H1 (cell line): ENCODE measurements at regions not wholly inside any gene's neighbourhood (a gene's known extent, or its start where the extent isn't known, plus 50 kb on each side); places are given as distances from the start of the nearest gene placed in this dataset.

Experiments
- CTCF ChIA-PET: fragments of 300-600 bp; sonication (Branson Sonifier 250); formaldehyde crosslinking; loops from one replicate; lab custom pipeline; 2021; ENCODE audit not compliant: partially characterized antibody; lab: Charles Lee
- POLR2A ChIA-PET: fragments of 300-600 bp; sonication (Branson Sonifier 250); formaldehyde crosslinking; loops from one replicate; lab custom pipeline; 2021; ENCODE audit warnings: inconsistent platforms; ENCODE audit not compliant: partially characterized antibody; lab: Charles Lee
- DNase-seq, 2 experiments: peaks; one replicate each; pipeline versions ENCODE4 v3.0.0 to v3.0.0-alpha.2; 2010 to 2022; ENCODE audit warnings: low spot score in 2 of 2, low read depth in 1 of 2, mixed read lengths in 1 of 2
- FAIRE-seq: peaks from 2 replicates; lab custom pipeline; 2011; peaks lifted over from hg19 to GRCh38; lab: Jason Lieb, UNC
- H2AFZ ChIP-seq: 2 replicates; pipeline ENCODE4 v1.8.1; 2012; ENCODE audit warnings: low read length, inconsistent platforms
- H2AK5ac ChIP-seq: 2 replicates; pipeline ENCODE4 v1.6.1; 2013; ENCODE audit warnings: low read depth, low read length
- H2BK120ac ChIP-seq: replicated peaks from 2 replicates; pipeline ENCODE3; 2013; ENCODE audit warnings: low read depth, low read length, inconsistent platforms
- H2BK12ac ChIP-seq: 2 replicates; pipeline ENCODE4 v1.6.1; 2013; ENCODE audit warnings: low read depth, low read length
- H2BK15ac ChIP-seq: 2 replicates; pipeline ENCODE4 v1.6.1; 2013; ENCODE audit warnings: low read length
- H2BK20ac ChIP-seq: 2 replicates; pipeline ENCODE4 v1.6.1; 2013; ENCODE audit warnings: low read length
- H2BK5ac ChIP-seq: 2 replicates; pipeline ENCODE4 v1.6.1; 2013; ENCODE audit warnings: low read depth, low read length
- H3K14ac ChIP-seq: 2 replicates; pipeline ENCODE4 v1.6.1; 2013; ENCODE audit warnings: inconsistent platforms; ENCODE audit not compliant: insufficient read length
- H3K18ac ChIP-seq: 2 replicates; pipeline ENCODE4 v1.6.1; 2013; ENCODE audit warnings: low read length; ENCODE audit errors: extremely low read depth
- H3K23ac ChIP-seq: 2 replicates; pipeline ENCODE4 v1.6.1; 2013; ENCODE audit warnings: inconsistent platforms; ENCODE audit not compliant: insufficient read length
- H3K23me2 ChIP-seq: 2 replicates; pipeline ENCODE4 v1.6.1; 2013; ENCODE audit warnings: low read depth, low read length
- H3K27ac ChIP-seq: 2 replicates; pipeline ENCODE4 v1.6.1; 2011; ENCODE audit warnings: low read depth, low read length, inconsistent platforms
- H3K27me3 ChIP-seq, 4 experiments: replicated peaks in 1 of 4; 1 replicate in 1 of 4; 2 replicates in 3 of 4; pipeline versions ENCODE4 v1.6.1 to v1.8.1; 2011 to 2013; ENCODE audit warnings: low read length in 3 of 4, mild to moderate bottlenecking in 3 of 4, inconsistent platforms in 2 of 4, mixed read lengths in 2 of 4, moderate library complexity in 1 of 4; ENCODE audit not compliant: control insufficient read depth in 3 of 4, insufficient read depth in 3 of 4; ENCODE audit errors: extremely low read depth in 1 of 4
- H3K36me3 ChIP-seq, 4 experiments: 2 replicates each; pipeline versions ENCODE4 v1.6.1 to v1.8.1; 2011 to 2013; ENCODE audit warnings: mild to moderate bottlenecking in 4 of 4, low read length in 3 of 4, moderate library complexity in 2 of 4, control low read depth in 1 of 4, inconsistent platforms in 1 of 4; ENCODE audit not compliant: insufficient read depth in 4 of 4, control insufficient read depth in 2 of 4
- H3K4ac ChIP-seq: replicated peaks from 2 replicates; pipeline ENCODE3; 2013; ENCODE audit warnings: low read length, low read depth, mixed read lengths, inconsistent platforms; ENCODE audit not compliant: insufficient read length
- H3K4me1 ChIP-seq, 4 experiments: replicated peaks in 1 of 4; 1 replicate in 1 of 4; 2 replicates in 3 of 4; pipeline versions ENCODE4 v1.6.1 to v1.8.1; 2011 to 2013; ENCODE audit warnings: low read length in 3 of 4, inconsistent platforms in 2 of 4, mixed read lengths in 1 of 4; ENCODE audit not compliant: insufficient read depth in 4 of 4, control insufficient read depth in 3 of 4
- H3K4me2 ChIP-seq, 2 experiments: 2 replicates each; pipeline versions ENCODE4 v1.6.1 to v1.8.1; 2011 to 2013; ENCODE audit warnings: low read depth in 2 of 2, low read length in 2 of 2, control low read depth in 1 of 2, inconsistent platforms in 1 of 2, mild to moderate bottlenecking in 1 of 2; ENCODE audit not compliant: insufficient read depth in 1 of 2
- H3K4me3 ChIP-seq, 4 experiments: fragments of 200-600, 300-600 bp in 1 of 4; sonication (generic), shearing (Covaris generic), sonication (Bioruptor Twin) in 1 of 4; 2 replicates each; pipeline versions ENCODE4 v1.5.1 to v1.8.1; 2011 to 2016; ENCODE audit warnings: low read length in 4 of 4, low read depth in 3 of 4, control low read depth in 2 of 4, inconsistent platforms in 2 of 4, mild to moderate bottlenecking in 2 of 4, mixed read lengths in 1 of 4, moderate library complexity in 1 of 4; ENCODE audit not compliant: insufficient read depth in 2 of 4; ENCODE audit errors: extremely low read depth in 1 of 4
- H3K56ac ChIP-seq: replicated peaks from 2 replicates; pipeline ENCODE3; 2013; ENCODE audit warnings: low read depth, mild to moderate bottlenecking, mixed read lengths, low read length, inconsistent platforms; ENCODE audit not compliant: insufficient read length
- H3K79me1 ChIP-seq: 2 replicates; pipeline ENCODE4 v1.6.1; 2013; ENCODE audit warnings: low read depth, low read length, control low read depth
- H3K79me2 ChIP-seq, 2 experiments: 2 replicates each; pipeline versions ENCODE4 v1.6.1 to v1.8.1; 2012 to 2013; ENCODE audit warnings: low read length in 2 of 2, mild to moderate bottlenecking in 2 of 2, inconsistent platforms in 1 of 2; ENCODE audit not compliant: insufficient read depth in 2 of 2, control insufficient read depth in 1 of 2
- H3K9ac ChIP-seq, 4 experiments: replicated peaks in 1 of 4; 1 replicate in 1 of 4; 2 replicates in 3 of 4; pipeline versions ENCODE4 v1.6.1 to v1.8.1; 2011 to 2013; ENCODE audit warnings: low read depth in 3 of 4, low read length in 3 of 4, control low read depth in 2 of 4, mild to moderate bottlenecking in 2 of 4, moderate library complexity in 2 of 4, inconsistent platforms in 1 of 4; ENCODE audit errors: extremely low read depth in 1 of 4
- H3K9me3 ChIP-seq, 2 experiments: 2 replicates each; pipeline versions ENCODE4 v1.6.1 to v1.8.1; 2012 to 2013; ENCODE audit warnings: mild to moderate bottlenecking in 2 of 2, moderate library complexity in 2 of 2, control low read depth in 1 of 2, inconsistent platforms in 1 of 2, low read depth in 1 of 2, low read length in 1 of 2, mixed read lengths in 1 of 2; ENCODE audit not compliant: insufficient read depth in 2 of 2
- H4K20me1 ChIP-seq, 2 experiments: replicated peaks in 1 of 2; 2 replicates each; pipeline versions ENCODE3 to v1.8.1; 2011 to 2013; ENCODE audit warnings: inconsistent platforms in 2 of 2, low read length in 2 of 2, mild to moderate bottlenecking in 1 of 2; ENCODE audit not compliant: insufficient read depth in 2 of 2, control insufficient read depth in 1 of 2
- H4K5ac ChIP-seq: 2 replicates; pipeline ENCODE4 v1.6.1; 2013; ENCODE audit warnings: low read length, low read depth, mixed read lengths, inconsistent platforms; ENCODE audit not compliant: insufficient read length
- H4K8ac ChIP-seq: 2 replicates; pipeline ENCODE4 v1.8.0; 2013; ENCODE audit warnings: mild to moderate bottlenecking, moderate library complexity, low read length, inconsistent platforms; ENCODE audit not compliant: insufficient read depth; ENCODE audit errors: extremely low read depth
- H4K91ac ChIP-seq: replicated peaks from 2 replicates; pipeline ENCODE3; 2013; ENCODE audit warnings: low read length, mixed read lengths, inconsistent platforms; ENCODE audit not compliant: insufficient read length
- ASH2L ChIP-seq: fragments of 200-600, 300-600 bp; sonication (generic); IDR thresholded peaks from one replicate; pipeline ENCODE4 v1.7.1; 2017; ENCODE audit warnings: low read length
- BRCA1 ChIP-seq: IDR thresholded peaks from 2 replicates; pipeline ENCODE4 v1.6.1; 2012; ENCODE audit warnings: low read depth, low read length, improper control_type of control experiment
- CHD2 ChIP-seq: IDR thresholded peaks from 2 replicates; pipeline ENCODE4 v1.6.1; 2012; ENCODE audit warnings: low read length, improper control_type of control experiment
- POLR2AphosphoS5 ChIP-seq: IDR thresholded peaks from 2 replicates; pipeline ENCODE4 v1.6.1; 2011; ENCODE audit warnings: low read depth, low read length
- RXRA ChIP-seq: IDR thresholded peaks from 2 replicates; pipeline ENCODE4 v1.6.1; 2011; ENCODE audit warnings: low read depth, mild to moderate bottlenecking, low read length, moderate library complexity; ENCODE audit not compliant: insufficient read depth
- TCF12 ChIP-seq: IDR thresholded peaks from 2 replicates; pipeline ENCODE4 v1.6.1; 2011; ENCODE audit warnings: low read depth, mild to moderate bottlenecking, low read length
- USF2 ChIP-seq: IDR thresholded peaks from 2 replicates; pipeline ENCODE4 v1.6.1; 2011; ENCODE audit warnings: low read length, improper control_type of control experiment
- WGBS, 2 experiments: shearing (Covaris generic) in 1 of 2; methylation state at CpG; one replicate each; pipeline versions ENCODE4 v1.1.6 to v1.1.7; 2013 to 2015; ENCODE audit warnings: low lambda C conversion rate in 2 of 2, mixed read lengths in 2 of 2, inconsistent platforms in 1 of 2, low coverage in 1 of 2, missing lambda C conversion rate in 1 of 2; ENCODE audit not compliant: insufficient replicate concordance in 2 of 2, insufficient coverage in 1 of 2, insufficient read length in 1 of 2; ENCODE audit errors: extremely low coverage in 1 of 2, missing lambda C conversion rate in 1 of 2; 5-methylcytosine and 5-hydroxymethylcytosine counted together

GRCh38 chr1:191542444-191542843 is 615.8 kb upstream of the RGS18 start (continued):
- TF ChIP-seq CHD2 (no peak), BRCA1 (no peak)

- POLR2A ChIA-PET, result no interaction called here
- Histone ChIP-seq H3K4me2 (no peak overlapping the region), H2BK12ac (no peak overlapping the region), H3K23ac (no peak overlapping the region), H3K79me2 (no peaks in the 10 kb centered on the region), H3K27me3 (no peaks in the 10 kb centered on the region), H4K20me1 (no peaks in the 10 kb centered on the region), H3K18ac (no peak overlapping the region), H3K9me3 (no peaks in the 10 kb centered on the region), H3K56ac (no peak overlapping the region), H3K79me1 (no peaks in the 10 kb centered on the region), H2BK15ac (no peak overlapping the region), H2AK5ac (no peak overlapping the region), H2AFZ (no peak overlapping the region), H3K36me3 (no peaks in the 10 kb centered on the region), H3K27ac (no peak overlapping the region), H2BK120ac (no peak overlapping the region), H4K8ac (no peak overlapping the region), H3K23me2 (no peaks in the 10 kb centered on the region), H3K14ac (no peak overlapping the region), H4K5ac (no peak overlapping the region), H3K4me3 (no peak overlapping the region), H4K91ac (no peak overlapping the region), H3K4me1 (no peaks in the 10 kb centered on the region), H3K9ac (no peak overlapping the region), H2BK5ac (no peak overlapping the region), H3K4ac (no peak overlapping the region), H2BK20ac (no peak overlapping the region)
- TF ChIP-seq TCF12, result no peak
- no peak for TF ChIP-seq POLR2AphosphoS5
- no peak for TF ChIP-seq ASH2L
- TF ChIP-seq USF2, result no peak
- no peak for TF ChIP-seq RXRA
- DNase-seq (no peak), FAIRE-seq (no peak)
- CTCF ChIA-PET, result no interaction called here
- 90% methylated on average over 1 of the region's 1 CpG; no CpG with 5 or more reads in 1 of the 2 experiments for WGBS, 2 experiments
These were observed 611.5 kb upstream of the RGS18 start for GRCh38 chr1:191546803-191547202.
